GM10266 (cell line): ENCODE measurements at regions not wholly inside any gene's neighbourhood (a gene's known extent, or its start where the extent isn't known, plus 50 kb on each side); places are given as distances from the start of the nearest gene placed in this dataset.
"Not testable (repeated sequence)": the region's sequence is repeated elsewhere in the genome, so short reads cannot be mapped to it uniquely, and the experiment has no call there.

Source experiments
- DNase-seq: peaks from one replicate; pipeline ENCODE4 v3.0.0; 2012; ENCODE audit errors: extremely low spot score
- TF ChIP-seq, protein P1 (sequence below): IDR thresholded peaks from 2 replicates; pipeline ENCODE4 v1.5.1; 2012; ENCODE audit warnings: mild to moderate bottlenecking, low read depth; ENCODE audit not compliant: control insufficient read depth, insufficient read depth; ENCODE audit errors: missing control alignments

GRCh38 chr17:16880121-16880842, 91.6 kb downstream of the TNFRSF13B start:
- no peak for DNase-seq

DNA sequence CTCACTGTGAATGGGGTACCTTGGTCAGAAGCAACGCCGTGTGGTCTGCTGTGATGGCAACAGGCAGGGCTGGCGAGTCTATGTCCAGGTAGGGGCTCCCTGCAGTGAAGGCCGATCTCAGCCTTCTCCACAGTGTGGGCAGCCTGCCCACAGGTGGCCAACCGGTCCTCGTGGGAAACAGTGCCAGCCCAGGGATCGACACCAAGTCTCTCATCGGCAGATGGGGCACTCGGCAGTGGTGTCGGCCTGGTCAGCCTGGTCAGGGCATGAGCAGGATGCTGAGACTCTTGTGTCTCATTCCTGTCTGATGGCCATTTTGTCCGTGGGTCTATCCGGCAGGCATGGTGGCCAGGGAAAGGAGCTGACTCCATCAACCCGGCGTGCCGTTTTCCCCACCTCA, 92.2 kb downstream of the TNFRSF13B start:
- TF ChIP-seq, protein P1, sequence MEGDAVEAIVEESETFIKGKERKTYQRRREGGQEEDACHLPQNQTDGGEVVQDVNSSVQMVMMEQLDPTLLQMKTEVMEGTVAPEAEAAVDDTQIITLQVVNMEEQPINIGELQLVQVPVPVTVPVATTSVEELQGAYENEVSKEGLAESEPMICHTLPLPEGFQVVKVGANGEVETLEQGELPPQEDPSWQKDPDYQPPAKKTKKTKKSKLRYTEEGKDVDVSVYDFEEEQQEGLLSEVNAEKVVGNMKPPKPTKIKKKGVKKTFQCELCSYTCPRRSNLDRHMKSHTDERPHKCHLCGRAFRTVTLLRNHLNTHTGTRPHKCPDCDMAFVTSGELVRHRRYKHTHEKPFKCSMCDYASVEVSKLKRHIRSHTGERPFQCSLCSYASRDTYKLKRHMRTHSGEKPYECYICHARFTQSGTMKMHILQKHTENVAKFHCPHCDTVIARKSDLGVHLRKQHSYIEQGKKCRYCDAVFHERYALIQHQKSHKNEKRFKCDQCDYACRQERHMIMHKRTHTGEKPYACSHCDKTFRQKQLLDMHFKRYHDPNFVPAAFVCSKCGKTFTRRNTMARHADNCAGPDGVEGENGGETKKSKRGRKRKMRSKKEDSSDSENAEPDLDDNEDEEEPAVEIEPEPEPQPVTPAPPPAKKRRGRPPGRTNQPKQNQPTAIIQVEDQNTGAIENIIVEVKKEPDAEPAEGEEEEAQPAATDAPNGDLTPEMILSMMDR: no peak
- DNase-seq: no peak

More at GRCh38 chr17:16880121-16880842, 91.6 kb downstream of the TNFRSF13B start:
- TF ChIP-seq, protein P1: no peak

DNA sequence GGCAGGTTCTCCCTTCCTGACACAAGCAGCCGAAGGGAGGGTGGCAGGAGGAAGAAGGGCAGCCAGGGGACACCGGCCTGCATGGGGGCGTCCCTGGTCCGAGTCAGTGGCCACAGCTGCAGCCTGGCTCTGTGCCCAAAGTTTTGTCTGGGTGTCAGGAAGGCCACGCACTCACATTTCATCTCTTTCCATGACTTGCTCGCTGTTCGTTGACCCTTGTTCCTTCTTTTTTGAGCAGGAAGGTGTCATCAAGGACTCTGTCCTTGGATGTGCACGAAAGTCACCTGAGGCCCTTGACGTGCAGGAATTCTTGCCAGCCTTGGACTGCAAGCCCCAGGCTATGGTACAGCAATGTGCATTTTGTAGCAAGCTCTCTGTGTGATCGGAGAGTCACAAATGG, 93.3 kb downstream of the TNFRSF13B start:
- no peak for DNase-seq
- TF ChIP-seq, protein P1: no peak

- no peak for DNase-seq
- TF ChIP-seq, protein P1: no peak
Observed at GRCh38 chr17:16878084-16878483, 93.8 kb downstream of the TNFRSF13B start.

DNA sequence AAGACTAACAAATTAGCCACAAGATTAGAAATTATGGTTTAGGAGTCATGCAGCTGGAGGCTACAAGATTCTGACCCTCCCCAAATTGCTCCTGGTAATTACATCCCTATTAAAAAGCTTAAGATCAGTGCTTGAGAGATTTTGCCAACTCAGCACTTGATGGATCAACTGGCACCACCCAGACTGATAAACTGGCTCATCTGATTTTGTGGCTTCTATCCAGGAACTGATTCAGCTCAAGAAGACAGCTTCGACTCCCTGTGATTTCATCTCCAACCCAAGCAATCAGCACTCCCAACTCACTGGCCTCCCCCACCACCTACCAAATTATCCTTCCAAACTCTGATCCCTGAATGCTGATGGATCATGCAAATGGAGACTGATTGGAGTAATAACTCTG, 94.8 kb downstream of the TNFRSF13B start:
- DNase-seq: no peak
- TF ChIP-seq, protein P1: no peak

DNA sequence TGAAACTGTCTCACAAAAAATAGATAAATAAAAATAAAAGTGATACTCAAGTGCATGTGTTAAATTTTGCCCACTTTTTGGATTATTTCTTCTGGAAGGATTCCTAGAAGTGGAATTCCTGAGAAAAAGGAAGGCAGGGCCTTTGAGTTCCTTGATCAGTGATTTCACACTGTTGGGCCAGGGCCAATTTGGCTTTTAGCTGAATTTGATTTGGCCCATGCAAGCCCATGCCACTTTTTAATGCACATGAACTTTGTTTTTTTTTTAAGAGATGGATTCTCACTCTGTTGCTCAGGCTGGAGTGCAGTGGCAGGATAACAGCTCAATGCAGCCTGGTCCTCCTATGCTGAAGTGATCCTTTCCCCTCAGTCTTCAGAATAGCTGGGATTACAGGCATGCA, 96.3 kb downstream of the TNFRSF13B start:
- TF ChIP-seq, protein P1: no peak

GRCh38 chr17:16874216-16874615, 97.7 kb downstream of the TNFRSF13B start:
- not testable (repeated sequence) for DNase-seq

More for the DNA sequence above, 96.3 kb downstream of the TNFRSF13B start:
- no peak for DNase-seq
